GM13977 (cell line): ENCODE measurements at regions not wholly inside any gene's neighbourhood (a gene's known extent, or its start where the extent isn't known, plus 50 kb on each side); places are given as distances from the start of the nearest gene placed in this dataset.

Experiments used
- DNase-seq: peaks from one replicate; pipeline ENCODE4 v3.0.0; 2012; ENCODE audit warnings: low spot score
- in situ Hi-C: fragments of 300-500 bp; cut with MboI; formaldehyde crosslinking; loops from one replicate; pipeline ENCODE4 v1.12.0; 2022; ENCODE audit warnings: low sequenced_read_pairs, low pct_unique_long_range_greater_than_20kb, mixed read lengths, inconsistent platforms; ENCODE audit not compliant: unreplicated experiment
- TF ChIP-seq, protein P1 (sequence below): IDR thresholded peaks from 2 replicates; pipeline ENCODE4 v1.5.1; 2012; ENCODE audit warnings: mild to moderate bottlenecking, control low read depth; ENCODE audit not compliant: insufficient read depth; ENCODE audit errors: extremely low read depth, missing control alignments

GRCh38 chr9:36748322-36748899 lies 175.7 kb downstream of the MELK start:
- peak; percentile 68 for DNase-seq
- TF ChIP-seq, protein P1, sequence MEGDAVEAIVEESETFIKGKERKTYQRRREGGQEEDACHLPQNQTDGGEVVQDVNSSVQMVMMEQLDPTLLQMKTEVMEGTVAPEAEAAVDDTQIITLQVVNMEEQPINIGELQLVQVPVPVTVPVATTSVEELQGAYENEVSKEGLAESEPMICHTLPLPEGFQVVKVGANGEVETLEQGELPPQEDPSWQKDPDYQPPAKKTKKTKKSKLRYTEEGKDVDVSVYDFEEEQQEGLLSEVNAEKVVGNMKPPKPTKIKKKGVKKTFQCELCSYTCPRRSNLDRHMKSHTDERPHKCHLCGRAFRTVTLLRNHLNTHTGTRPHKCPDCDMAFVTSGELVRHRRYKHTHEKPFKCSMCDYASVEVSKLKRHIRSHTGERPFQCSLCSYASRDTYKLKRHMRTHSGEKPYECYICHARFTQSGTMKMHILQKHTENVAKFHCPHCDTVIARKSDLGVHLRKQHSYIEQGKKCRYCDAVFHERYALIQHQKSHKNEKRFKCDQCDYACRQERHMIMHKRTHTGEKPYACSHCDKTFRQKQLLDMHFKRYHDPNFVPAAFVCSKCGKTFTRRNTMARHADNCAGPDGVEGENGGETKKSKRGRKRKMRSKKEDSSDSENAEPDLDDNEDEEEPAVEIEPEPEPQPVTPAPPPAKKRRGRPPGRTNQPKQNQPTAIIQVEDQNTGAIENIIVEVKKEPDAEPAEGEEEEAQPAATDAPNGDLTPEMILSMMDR = no peak
- in situ Hi-C loops = no loop called here

- in situ Hi-C loops = no loop called here
- TF ChIP-seq, protein P1 = no peak
- no peak for DNase-seq
Observed at GRCh38 chr9:36749461-36749860, 176.8 kb downstream of the MELK start.

DNA sequence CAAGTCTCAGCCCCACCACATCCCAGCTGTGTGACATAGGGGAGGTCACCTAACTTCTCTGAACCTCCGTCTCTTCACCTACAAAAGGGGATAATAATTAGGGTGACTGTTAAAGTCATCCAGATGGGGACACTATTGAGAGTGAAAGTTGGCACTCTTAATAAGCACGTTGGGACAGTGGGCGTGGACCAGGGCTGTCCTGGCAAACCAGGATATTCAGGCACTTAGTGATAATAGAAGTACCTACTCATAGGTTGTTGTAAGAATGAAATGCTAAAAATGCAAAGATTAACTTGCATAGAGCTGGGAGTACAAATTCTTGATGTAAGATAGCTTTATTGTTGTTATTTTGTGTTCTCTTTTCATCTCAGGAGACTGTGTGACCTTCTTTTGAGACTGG lies 177.9 kb downstream of the MELK start:
- in situ Hi-C loops = no loop called here
- DNase-seq = no peak
- TF ChIP-seq, protein P1 = no peak

GRCh38 chr9:36755019-36755418 lies 182.3 kb downstream of the MELK start:
- DNase-seq = no peak
- TF ChIP-seq, protein P1 = no peak
- in situ Hi-C loops = no loop called here

DNA sequence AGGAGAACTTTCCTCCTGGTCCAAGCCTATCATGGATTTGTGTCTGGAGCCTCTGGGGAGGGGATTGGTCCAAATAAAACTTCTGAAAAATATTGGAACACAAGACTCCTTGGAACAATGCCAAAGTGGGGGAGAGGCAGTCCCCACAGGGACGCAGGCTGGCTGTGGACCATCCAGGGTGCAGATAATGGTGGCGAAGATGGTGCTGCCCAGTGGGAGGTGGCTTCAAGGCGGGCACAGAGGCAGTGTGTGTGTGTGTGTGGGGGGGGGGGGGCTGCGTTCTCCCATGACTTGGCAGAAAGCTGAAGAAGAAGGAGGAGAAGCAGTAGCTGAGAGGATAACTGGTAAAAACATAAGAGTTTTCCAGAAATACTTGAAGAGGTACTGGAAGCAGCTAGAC lies 186.4 kb downstream of the MELK start:
- in situ Hi-C loops = no loop called here
- DNase-seq = no peak

GRCh38 chr9:36759976-36760375 lies 187.3 kb downstream of the MELK start:
- TF ChIP-seq, protein P1 = no peak
- in situ Hi-C loops = no loop called here

More for the DNA sequence above, 186.4 kb downstream of the MELK start:
- TF ChIP-seq, protein P1 = no peak

More at GRCh38 chr9:36759976-36760375, 187.3 kb downstream of the MELK start:
- DNase-seq = no peak
